GM19351 (cell line): ENCODE measurements at regions not wholly inside any gene's neighbourhood (a gene's known extent, or its start where the extent isn't known, plus 50 kb on each side); places are given as distances from the start of the nearest gene placed in this dataset.
"Not testable (repeated sequence)": the region's sequence is repeated elsewhere in the genome, so short reads cannot be mapped to it uniquely, and the experiment has no call there.

Experiments
- ATAC-seq: cut with Tn5 transposase; IDR thresholded peaks from one replicate; pipeline ENCODE4 v1.9.1; 2021; ENCODE audit warnings: mild to moderate bottlenecking, moderate library complexity; ENCODE audit not compliant: unreplicated experiment

DNA sequence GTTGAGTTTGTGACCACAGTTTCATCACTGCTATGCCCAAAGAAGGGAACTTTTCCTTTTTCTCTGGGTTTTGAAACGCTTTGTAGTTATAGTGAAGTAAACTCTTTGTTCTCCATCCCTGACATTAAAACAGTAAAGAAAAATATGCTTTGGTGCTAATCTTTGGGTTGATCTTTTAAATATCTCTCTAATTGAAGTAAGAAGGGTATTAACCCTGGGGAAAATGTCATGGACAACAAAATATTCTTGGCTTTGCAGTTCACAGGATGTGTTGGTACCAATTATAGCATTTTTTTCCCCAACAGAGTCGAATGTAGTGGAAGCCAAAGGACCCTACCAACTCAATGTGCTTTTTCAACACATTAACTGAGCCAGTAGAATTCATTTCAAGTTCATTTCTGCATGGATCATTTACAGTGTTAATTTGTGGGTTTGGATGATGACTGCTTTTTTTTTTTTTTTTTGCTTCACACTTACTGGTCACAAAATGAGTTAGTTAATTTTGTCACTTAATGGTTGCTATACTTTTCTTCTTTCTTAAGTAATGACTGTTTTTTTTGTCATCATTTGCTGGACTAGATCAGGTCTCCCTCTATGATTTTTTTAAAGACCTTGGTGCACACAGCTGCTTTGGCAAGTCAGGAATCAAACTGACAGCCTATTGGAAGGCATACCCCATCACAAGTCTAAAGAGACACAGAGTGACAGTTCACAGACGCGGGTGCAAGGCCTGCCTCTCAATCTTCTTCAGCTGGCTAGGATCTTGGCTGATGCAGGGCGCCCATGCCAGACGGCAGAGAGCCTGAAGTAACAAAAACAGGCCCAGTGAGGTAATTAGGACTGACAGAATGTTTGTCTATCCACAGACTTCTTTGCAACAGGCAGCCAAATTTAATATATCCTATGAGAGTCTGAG, 98.8 kb upstream of the MMADHC start:
- no peak for ATAC-seq

DNA sequence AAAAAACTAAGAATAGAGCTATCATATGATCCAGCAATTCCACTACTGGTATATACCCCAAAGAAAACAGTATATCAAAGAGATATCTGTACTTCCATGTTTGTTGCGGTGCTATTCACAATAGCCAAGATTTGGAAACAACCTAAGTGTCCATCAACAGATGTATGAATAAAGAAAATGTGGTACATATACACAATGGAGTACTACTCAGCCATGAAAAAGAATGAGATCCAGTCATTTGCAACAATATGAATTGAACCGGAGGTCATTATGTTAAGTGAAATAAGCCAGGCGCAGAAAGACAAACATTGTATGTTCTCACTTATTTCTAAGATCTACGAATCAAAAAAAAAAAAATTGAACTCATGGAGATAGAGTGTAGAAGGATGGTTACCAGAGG, 97.8 kb upstream of the MMADHC start:
- ATAC-seq = not testable (repeated sequence)

DNA sequence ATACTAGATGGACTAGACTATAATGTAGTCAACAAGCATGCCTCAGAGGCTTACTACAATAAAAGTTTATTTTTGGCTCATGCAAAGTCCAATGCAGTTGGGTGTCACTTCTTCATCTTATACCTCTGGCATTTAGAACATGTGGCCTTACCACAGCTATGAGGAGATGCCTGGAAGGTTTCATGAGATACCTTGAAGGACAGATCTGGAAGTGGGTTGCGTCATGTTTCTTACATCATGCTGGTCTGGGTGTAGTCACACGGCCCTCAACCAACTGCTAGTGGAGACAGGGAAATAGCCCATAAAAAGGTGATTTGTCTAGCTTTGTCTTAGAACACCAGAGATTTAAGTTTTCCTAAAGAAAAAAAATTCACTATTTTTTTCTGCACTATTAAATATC, 91.7 kb upstream of the MMADHC start:
- ATAC-seq = no peak

DNA sequence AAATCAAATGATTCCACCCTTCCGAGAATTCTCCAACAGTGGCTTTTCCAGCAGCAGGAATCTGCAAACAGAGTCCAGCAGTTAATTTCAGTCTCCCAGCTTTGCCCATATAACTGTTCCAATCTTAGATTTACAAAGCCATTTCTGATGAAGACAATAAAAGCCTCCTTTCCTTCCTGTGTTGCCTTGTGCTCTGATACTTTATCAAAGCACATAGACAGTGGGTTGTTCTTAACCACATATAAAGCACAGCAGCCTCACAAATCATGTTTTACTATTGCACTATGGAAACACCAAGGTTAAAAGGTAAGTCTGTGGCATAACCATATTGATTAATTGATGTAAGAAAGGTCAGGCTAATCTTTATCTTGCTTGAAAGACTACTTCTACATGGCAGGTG, 89.8 kb upstream of the MMADHC start:
- no peak for ATAC-seq

DNA sequence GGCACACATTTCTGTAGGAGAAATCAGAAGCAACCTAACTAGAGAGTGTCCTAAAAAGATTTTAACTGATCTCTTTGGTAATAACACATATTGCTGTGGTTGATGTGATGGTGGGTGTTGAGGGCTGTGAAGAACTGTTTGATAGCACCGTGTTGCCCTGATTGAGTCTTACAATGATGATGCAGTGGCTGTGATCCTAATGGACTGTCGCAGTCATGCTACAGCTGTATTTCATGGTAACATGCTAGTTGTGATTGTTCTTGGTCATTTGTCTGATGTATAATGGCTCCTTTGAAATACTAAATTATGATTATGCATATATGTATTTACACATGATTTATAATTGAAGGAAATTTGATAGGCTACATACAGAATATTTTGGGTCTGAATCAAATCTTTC, 82.5 kb upstream of the MMADHC start:
- ATAC-seq = no peak

DNA sequence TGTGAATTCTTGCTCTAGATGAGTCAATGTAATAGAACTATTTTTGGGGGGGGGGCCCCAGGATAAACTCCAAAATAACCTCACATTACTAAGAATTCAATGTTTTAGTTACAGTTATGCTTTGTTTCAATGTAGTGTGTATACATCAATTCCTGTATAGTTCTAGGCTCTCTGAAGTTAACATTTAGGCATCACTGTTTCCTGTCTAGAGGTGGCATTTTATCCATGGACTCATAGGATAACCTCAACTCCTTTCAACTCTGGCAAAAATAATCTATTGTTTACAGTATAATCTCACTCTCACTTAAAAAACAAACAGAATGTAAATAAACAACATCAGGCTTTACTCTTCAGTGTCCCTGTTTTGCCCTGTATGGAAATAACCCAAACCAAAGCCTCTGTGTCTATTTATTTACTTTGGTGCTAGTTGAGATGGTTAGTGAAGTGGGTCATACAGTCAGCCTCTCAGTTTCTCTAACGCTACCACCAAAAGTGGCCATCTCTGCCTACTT, 79.3 kb upstream of the MMADHC start:
- no peak for ATAC-seq

DNA sequence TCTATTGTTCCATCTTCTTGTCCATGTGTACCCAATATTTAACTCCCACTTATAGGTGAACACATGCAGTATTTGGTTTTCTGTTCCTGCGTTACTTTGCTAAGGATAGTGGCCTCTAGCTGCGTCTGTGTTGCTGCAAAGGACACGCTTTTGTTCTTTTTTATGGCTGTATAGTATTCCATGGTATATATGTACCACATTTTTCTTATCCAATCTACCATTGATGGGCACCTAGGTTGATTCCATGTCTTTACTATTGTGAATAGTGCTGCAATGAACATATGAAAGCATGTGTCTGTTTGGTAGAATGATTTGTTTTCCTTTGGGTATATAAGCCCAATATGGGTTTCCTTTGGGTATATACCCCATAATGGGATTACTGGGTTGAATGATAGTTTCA, 77.3 kb upstream of the MMADHC start:
- no peak for ATAC-seq

DNA sequence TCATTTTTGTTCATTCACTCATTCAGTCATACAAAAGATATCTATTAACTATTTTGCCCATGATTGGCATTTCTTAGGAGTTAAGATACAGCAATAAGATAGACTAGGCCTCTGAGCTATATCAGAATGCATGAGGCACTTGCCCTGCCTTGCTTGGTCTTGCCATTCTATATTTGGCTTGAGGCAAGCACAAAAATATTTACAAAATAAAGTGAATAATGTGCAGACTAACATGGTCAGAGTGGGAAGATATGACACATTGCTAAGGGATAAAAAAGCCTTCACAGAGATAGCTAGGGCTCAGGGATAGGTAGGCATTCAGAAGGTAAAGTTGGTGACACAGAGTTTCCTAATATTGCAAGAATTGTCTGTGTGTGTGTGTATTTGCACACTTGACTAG, 75.0 kb upstream of the MMADHC start:
- ATAC-seq = no peak

DNA sequence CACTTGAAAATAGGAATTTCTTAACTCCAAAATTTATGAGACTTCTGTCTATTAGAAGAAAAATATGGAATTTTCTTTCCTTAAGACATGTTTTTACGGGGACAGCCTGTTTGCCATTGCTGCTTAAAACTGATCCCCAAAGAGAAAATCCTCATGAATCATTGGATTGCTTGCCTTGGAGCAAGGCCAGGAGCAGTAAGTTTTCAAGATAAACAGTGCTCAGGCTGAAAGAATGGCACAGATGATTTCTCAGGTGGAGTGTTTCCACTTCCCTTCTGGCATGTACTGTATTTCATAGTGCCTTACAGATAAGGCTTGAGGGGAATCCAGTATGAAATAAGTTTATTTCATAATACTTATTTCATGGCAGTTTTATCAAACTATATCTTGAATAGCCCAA, 74.3 kb upstream of the MMADHC start:
- no peak for ATAC-seq

DNA sequence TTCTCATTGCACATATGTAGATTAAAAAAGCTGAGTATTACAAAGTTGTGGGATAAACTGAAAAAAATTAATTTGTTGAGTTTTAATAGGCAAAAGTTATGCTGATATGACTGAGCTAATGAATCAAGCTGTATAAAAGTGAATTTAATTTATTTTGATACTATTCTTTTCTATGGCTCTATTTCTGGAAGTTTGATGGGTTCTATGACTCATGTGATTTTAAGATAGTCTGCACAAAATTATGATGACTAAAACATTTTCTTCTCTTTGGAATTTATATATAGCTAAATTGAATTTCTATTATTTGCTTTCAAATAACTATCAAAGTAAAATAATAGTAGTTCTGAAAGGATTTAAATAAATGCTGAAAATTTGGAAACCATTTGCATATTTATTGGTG, 71.0 kb upstream of the MMADHC start:
- no peak for ATAC-seq

DNA sequence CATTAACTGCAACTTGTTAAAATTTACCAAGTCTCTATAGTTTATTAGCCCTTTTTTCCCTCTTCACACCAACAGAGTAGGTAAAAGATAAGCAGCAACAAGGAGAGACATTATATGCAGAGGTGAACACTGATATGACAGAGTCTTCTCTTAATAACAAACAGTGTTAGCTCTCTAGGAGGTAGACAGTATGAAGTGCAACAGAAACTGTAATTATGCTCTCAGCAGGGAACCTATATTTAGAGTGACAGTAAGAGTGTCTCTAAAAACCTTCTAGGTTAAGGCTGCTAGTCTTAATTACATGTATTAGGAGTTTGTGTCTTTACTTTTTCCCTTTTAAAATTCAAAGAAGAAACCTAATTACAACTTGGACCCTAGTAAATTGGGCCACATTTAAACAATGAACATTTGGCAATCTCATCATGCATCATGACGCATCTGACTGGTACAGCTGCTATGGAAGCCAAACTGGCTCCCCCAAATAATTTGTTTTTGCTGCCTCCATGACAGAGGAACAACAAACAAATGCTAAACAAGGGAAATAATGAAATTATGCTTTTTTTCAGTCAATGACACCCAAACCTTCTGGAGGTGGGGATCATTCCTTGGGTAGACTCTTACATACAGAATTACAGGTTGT, 69.9 kb upstream of the MMADHC start:
- ATAC-seq = no peak

DNA sequence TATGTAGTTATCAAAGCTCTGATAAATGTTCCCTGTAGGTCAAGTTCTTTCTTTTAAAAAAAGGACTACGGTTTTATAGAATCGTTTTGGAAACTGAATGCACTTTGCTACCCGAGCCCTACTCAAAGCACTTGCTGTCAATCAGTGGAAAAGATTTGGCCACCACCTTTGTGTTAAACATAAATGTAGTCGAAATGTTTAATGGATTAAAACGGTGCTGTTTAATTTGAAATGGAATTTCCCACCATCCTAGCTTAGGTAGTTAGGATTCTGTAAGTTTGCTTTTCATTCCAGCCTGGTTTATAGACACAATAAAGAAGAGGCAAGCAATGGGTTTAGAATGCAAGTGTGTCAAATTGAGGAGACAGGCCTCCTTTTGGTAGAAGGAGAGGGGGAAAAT, 69.4 kb upstream of the MMADHC start:
- no peak for ATAC-seq

DNA sequence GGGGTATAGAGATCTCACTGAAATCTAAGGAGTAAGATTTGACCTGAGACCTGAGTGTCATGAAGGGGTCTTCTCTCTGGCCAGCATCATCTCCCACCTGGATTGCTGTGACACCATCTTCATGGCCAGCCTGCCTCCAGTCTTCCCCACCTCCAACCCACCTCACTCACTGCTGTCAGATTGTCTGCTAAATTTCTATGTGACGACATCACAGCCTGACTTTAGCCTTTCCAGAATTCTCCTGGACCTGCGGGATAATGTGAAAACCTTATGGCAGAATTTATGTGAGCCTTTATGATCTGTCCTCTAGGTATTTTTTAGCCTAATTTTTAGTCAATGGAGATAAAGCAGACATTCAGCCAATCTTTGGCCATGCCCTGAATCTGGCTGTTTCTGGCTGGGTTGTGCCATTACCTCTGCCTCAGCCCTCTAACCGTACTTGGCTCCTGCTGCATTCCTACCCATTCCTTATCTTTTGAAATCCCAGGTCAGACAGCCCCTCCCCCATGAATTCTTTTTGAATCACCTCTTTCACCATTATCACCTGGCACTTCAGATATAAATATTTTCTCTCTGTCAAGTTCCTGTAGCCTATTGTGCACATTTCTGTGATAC, 66.4 kb upstream of the MMADHC start:
- no peak for ATAC-seq

DNA sequence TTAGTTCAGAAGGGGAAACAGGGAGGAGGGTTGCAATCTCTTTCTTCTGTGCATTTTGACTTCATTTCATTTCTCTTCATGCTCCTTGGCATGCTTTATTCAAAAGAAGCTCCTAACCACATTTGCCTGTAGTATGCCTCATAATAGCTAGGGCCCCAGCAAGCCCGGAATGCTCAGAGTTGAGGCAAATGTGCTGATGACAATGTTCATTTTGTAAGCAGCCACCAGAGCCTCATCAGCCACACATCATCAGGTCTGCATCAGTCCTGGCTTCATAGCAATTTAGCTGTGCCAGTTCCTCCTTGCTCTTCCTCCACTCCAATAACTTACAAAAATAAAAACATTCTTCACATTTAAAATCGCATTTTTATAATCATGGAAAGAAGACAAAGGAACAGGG, 65.4 kb upstream of the MMADHC start:
- no peak for ATAC-seq

DNA sequence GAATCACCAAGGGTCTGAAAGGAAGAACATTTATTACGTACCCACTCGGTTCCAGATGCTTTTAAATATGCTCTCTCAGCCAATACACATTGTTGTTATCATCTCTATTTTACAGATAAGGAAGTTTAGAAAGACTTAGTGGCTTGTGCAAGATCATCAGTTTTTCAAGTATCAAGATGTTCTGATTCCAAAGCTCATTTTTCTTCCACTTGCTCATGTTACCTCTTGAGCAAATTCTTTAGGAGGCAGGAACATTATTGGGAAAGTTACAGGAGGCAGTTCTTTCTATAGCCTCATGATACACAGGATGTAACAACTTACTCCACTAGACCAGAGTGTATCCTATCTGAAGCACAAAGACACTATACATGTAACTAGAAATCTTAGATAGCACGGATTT, 65.0 kb upstream of the MMADHC start:
- no peak for ATAC-seq

DNA sequence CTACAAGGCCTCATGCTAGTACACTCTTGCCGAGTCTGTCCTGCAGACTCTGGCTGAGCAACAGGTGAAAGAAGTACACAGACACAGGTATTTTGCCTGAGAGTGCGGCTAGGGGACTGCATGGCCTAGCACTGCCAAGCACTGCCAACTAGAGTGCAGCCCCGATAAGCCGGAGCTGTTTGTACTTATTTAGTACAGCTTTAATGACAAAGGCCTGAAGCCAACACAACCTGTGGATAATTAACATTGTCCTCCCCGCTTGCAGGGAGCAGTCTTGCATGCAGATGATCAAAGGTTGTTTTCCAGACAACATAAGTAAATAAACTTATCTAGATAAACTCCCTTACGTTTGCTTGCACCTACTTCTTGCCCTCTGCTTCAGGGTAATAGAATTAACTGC, 63.7 kb upstream of the MMADHC start:
- ATAC-seq = no peak

DNA sequence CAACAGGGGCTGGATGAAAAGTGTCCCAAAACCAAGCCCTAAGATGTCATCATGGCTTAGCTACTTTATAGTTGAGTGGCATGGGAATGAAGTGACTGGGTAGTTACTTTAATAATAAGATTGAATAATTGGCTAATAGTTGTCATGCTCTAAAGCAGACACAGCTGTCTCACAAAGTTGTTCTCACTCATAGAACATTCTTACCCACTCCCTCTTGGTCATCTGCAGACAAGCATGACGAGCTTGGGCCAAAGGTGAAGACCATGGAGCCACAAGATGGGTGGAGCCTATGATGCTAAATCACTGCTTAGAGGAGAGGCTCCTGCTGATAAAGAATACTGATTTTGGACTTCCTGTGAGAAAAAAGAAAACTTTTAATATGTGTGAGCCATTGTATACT, 62.4 kb upstream of the MMADHC start:
- ATAC-seq = no peak

DNA sequence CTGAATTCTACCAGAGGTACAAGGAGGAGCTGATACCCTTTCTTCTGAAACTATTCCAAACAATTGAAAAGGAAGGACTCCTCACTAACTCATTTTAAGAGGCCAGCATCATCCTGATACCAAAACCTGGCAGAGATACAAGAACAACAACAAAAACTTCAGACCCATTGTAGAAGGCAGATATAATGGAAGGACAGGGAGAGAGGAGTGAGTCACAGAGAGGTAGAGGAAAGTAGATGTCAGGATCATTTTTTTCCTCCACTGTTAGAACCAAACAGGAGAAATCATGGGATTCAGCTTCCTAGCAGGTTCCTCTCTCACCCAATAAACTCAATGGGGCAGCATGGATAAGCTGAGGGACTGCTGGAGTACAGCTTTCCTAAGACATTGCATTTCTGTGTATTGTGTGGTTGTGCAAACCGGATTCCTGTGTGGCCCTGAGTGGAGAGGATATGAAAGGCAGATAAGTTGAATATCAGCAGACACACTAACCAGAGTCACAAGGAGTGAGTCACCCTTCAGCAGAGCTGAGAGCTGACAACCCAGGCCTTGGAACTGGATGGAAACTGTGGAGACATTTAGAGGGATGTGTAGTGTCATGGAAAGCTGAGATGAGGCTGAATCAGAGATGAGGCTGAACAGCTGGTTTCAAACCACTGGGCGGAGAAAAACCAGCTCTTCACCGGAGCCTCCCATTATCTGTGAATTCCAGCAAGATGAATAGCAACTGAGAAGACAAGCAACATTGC, 60.9 kb upstream of the MMADHC start:
- no peak for ATAC-seq

DNA sequence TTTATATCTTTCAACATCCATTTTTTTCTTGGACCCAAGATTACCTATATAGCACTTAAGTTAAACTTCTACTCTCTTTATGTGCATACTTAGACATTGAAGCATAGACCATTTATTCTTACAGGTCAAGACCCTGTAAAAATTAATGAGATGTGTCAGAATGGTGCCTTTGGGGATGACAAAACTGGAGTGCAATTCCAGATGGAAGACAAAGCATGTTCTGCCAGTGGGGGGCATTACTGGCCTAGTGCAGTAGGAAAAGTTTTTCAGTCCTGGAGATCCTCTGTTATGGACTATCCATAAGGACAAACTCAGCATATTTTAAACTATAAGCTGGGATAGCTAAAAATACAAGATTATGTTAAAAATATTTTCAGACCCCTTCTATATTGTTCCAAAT, 57.8 kb upstream of the MMADHC start:
- ATAC-seq = no peak
